ENCODE measurements at regions not wholly inside any gene's neighbourhood (a gene's known extent, or its start where the extent isn't known, plus 50 kb on each side); places are given as distances from the start of the nearest gene placed in this dataset.

GRCh38 chr11:25163421-25163820 lies 666.6 kb downstream of the LUZP2 start:
- TF ChIP-seq CTCF (optimal IDR thresholded peaks at IDR 0.05 in 1 of 3, IDR thresholded peaks at IDR 0.05 in 1 of 3, conservative IDR thresholded peaks at IDR 0.05 in 1 of 3; ENCODE audit: extremely low read depth in 1 of 3, insufficient read depth in 2 of 3, low read length in 3 of 3) (no peak), EZH2 (IDR thresholded peaks at IDR 0.05; ENCODE audit: low read length) (no peak)

Data from keratinocyte (primary cell).